Loucy (cell line): ENCODE measurements at regions not wholly inside any gene's neighbourhood (a gene's known extent, or its start where the extent isn't known, plus 50 kb on each side); places are given as distances from the start of the nearest gene placed in this dataset.

Experiments
- EZH2phosphoT487 ChIP-seq: fragments of 200-600 bp; IDR thresholded peaks from 2 replicates; pipeline ENCODE4 v1.6.1; 2018; ENCODE audit warnings: antibody characterized with exemption, mild to moderate bottlenecking, moderate library complexity, borderline replicate concordance
- TF ChIP-seq, protein P1 (sequence below): fragments of 200-600 bp; sonication (generic); conservative IDR thresholded peaks from 2 replicates; pipeline ENCODE4 v1.5.1; 2014; ENCODE audit warnings: mild to moderate bottlenecking, antibody characterized with exemption, low read length

DNA sequence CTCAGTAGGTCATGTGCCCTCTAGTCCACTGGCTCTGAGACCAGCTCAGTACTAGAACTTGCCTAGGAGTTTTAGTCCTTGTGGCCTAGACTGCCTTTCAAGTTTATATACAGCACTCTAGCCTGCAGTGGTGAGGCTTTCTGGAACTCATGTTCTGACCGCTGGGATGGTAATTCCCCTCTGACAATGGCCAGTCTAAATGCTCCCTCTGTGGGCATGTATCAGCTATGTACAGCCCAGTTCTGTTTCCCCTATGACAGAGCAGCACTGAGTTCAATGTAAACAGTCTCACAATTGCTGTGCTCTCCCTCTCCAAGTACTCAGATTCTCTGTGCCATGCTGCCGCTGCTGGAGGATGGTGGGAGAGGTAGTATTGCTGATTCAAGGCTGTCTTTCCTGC lies 68.6 kb upstream of the SLC27A6 start:
- TF ChIP-seq, protein P1, sequence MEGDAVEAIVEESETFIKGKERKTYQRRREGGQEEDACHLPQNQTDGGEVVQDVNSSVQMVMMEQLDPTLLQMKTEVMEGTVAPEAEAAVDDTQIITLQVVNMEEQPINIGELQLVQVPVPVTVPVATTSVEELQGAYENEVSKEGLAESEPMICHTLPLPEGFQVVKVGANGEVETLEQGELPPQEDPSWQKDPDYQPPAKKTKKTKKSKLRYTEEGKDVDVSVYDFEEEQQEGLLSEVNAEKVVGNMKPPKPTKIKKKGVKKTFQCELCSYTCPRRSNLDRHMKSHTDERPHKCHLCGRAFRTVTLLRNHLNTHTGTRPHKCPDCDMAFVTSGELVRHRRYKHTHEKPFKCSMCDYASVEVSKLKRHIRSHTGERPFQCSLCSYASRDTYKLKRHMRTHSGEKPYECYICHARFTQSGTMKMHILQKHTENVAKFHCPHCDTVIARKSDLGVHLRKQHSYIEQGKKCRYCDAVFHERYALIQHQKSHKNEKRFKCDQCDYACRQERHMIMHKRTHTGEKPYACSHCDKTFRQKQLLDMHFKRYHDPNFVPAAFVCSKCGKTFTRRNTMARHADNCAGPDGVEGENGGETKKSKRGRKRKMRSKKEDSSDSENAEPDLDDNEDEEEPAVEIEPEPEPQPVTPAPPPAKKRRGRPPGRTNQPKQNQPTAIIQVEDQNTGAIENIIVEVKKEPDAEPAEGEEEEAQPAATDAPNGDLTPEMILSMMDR: no peak
- no peak for TF ChIP-seq EZH2phosphoT487
